Immature natural killer cell (primary cell): ENCODE measurements at regions not wholly inside any gene's neighbourhood (a gene's known extent, or its start where the extent isn't known, plus 50 kb on each side); places are given as distances from the start of the nearest gene placed in this dataset.

Source experiments
- DNase-seq, 3 donors: peaks; one replicate each; pipeline ENCODE4 v3.0.0; 2022; ENCODE audit warnings: mixed read lengths in 1 of 3
- H3K27ac Mint-ChIP-seq, 6 donors: one replicate each; pipeline ENCODE4 v1.8.0; 2020; ENCODE audit warnings: mixed read lengths in 6 of 6, mild to moderate bottlenecking in 5 of 6, inconsistent platforms in 4 of 6, moderate library complexity in 3 of 6
- H3K27me3 Mint-ChIP-seq, 3 donors: one replicate each; pipeline ENCODE4 v1.8.0; 2020 to 2021; ENCODE audit warnings: low read depth in 3 of 3, mild to moderate bottlenecking in 3 of 3, mixed read lengths in 3 of 3, moderate library complexity in 3 of 3, inconsistent platforms in 1 of 3
- H3K36me3 Mint-ChIP-seq, 3 donors: one replicate each; pipeline ENCODE4 v1.8.0; 2020; ENCODE audit warnings: mixed read lengths in 3 of 3, inconsistent platforms in 2 of 3, mild to moderate bottlenecking in 2 of 3
- H3K4me1 Mint-ChIP-seq, 2 donors: one replicate each; pipeline ENCODE4 v1.8.0; 2020; ENCODE audit warnings: inconsistent platforms in 2 of 2, mild to moderate bottlenecking in 2 of 2, mixed read lengths in 2 of 2, moderate library complexity in 1 of 2
- H3K4me3 Mint-ChIP-seq, 5 donors: one replicate each; pipeline ENCODE4 v1.8.0; 2020; ENCODE audit warnings: mild to moderate bottlenecking in 5 of 5, mixed read lengths in 5 of 5, inconsistent platforms in 3 of 5, moderate library complexity in 3 of 5
- H3K9me3 Mint-ChIP-seq, 6 donors: one replicate each; pipeline ENCODE4 v1.8.0; 2020; ENCODE audit warnings: mild to moderate bottlenecking in 6 of 6, mixed read lengths in 6 of 6, inconsistent platforms in 4 of 6, moderate library complexity in 3 of 6

- peaks cover 0 to 6% (median 0%) of the 10 kb centered on the region in 6 donors for H3K9me3 Mint-ChIP-seq
- no peak overlapping the region for H3K27ac Mint-ChIP-seq
- H3K36me3 Mint-ChIP-seq, result no peaks in the 10 kb centered on the region
- H3K4me3 Mint-ChIP-seq, result no peak overlapping the region
- no peaks in the 10 kb centered on the region for H3K4me1 Mint-ChIP-seq
- DNase-seq, result no peak
- no peaks in the 10 kb centered on the region for H3K27me3 Mint-ChIP-seq
These were observed 190.3 kb downstream of the SYK start for GRCh38 chr9:90991953-90992352.

DNA sequence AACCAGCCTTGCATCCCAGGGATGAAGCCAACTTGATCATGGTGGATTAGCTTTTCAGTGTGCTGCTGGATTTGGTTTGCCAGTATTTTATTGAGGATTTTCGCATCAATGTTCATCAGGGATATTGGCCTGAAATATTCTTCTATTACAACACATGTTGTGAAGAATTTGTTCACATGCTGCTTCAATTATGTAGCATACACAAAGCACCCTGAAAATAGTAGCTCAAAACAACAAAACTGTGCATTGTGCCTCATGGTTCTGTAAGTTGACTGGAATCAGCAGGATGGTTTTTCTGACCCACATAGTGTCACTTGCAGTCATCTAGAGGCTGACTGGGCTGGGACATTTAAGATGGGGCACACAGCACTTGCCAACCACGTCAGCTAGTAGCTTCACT lies 193.9 kb downstream of the SYK start:
- no peak overlapping the region for H3K4me3 Mint-ChIP-seq
- no peaks in the 10 kb centered on the region for H3K4me1 Mint-ChIP-seq
- no peak for DNase-seq
- no peaks in the 10 kb centered on the region for H3K36me3 Mint-ChIP-seq
- H3K27me3 Mint-ChIP-seq, result no peaks in the 10 kb centered on the region
- no peak overlapping the region for H3K27ac Mint-ChIP-seq
- H3K9me3 Mint-ChIP-seq, result peaks cover 0 to 6% (median 0%) of the 10 kb centered on the region in 6 donors

GRCh38 chr9:90996154-90997065 lies 194.8 kb downstream of the SYK start:
- H3K9me3 Mint-ChIP-seq, result peaks cover 0 to 5% (median 0%) of the 10 kb centered on the region in 6 donors

DNA sequence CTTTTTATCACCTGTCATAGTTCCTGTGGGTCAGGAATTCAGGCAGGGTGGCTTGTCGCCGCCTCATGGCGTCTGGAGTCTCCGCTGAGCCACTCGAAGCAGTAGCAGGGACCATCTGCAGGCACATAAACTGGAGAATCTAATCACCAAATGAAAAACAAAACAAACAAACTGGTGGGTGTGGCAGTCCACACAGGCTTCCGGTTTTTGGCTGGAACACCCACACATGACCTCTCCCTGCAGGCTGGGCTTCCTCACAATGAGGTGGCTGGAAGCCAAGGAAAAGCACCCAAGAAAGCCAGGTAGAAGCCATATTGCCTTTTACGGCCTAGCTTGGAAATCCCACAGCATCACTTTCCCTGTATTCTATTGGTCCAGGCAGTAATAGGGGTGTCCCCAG lies 197.0 kb downstream of the SYK start:
- H3K4me3 Mint-ChIP-seq, result no peak overlapping the region
- peaks cover 0 to 2% (median 0%) of the 10 kb centered on the region in 3 donors for H3K27me3 Mint-ChIP-seq
- H3K27ac Mint-ChIP-seq, result no peak overlapping the region
- H3K9me3 Mint-ChIP-seq, result no peaks in the 10 kb centered on the region
- no peak for DNase-seq
- no peaks in the 10 kb centered on the region for H3K4me1 Mint-ChIP-seq
- no peaks in the 10 kb centered on the region for H3K36me3 Mint-ChIP-seq

More at GRCh38 chr9:90996154-90997065, 194.8 kb downstream of the SYK start:
- Mint-ChIP-seq H3K27me3 (peaks cover 0 to under 1% (median 0%) of the 10 kb centered on the region in 3 donors), H3K4me3 (no peak overlapping the region), H3K4me1 (no peaks in the 10 kb centered on the region), H3K27ac (no peak overlapping the region), H3K36me3 (no peaks in the 10 kb centered on the region)
- no peak for DNase-seq

GRCh38 chr9:90999425-91000397 lies 198.1 kb downstream of the SYK start:
- Mint-ChIP-seq H3K9me3 (no peaks in the 10 kb centered on the region), H3K4me1 (no peaks in the 10 kb centered on the region)

DNA sequence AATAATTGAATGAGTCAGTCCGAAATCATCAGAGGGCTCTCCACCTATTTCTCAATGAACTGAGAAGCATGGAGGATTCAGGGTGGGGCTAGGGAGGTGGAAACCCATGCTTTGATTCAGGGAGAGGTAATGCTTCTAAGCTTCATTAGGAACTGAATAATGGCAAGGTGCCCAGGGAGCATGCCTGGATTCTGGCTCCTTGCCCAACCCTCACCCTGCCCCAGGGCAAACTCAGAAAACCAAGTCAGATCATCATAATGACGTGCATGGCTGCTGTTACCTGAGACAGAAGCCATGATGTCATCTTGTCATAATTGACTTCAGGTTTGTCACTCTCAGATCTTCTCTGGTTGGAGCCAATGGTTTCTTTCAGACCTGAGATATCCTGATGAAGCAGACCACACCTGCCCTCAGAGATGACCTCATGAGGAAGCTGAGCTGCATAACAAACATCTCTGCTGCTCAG lies 199.6 kb downstream of the SYK start:
- Mint-ChIP-seq H3K9me3 (no peaks in the 10 kb centered on the region), H3K4me1 (no peaks in the 10 kb centered on the region), H3K27me3 (peaks cover 0 to 2% (median 0%) of the 10 kb centered on the region in 3 donors), H3K36me3 (no peaks in the 10 kb centered on the region), H3K4me3 (no peak overlapping the region), H3K27ac (no peak overlapping the region)
- no peak for DNase-seq

More at GRCh38 chr9:90999425-91000397, 198.1 kb downstream of the SYK start:
- H3K27ac Mint-ChIP-seq, result no peak overlapping the region
- DNase-seq, result no peak
- no peaks in the 10 kb centered on the region for H3K36me3 Mint-ChIP-seq
- no peak overlapping the region for H3K4me3 Mint-ChIP-seq
- peaks cover 0 to 2% (median 0%) of the 10 kb centered on the region in 3 donors for H3K27me3 Mint-ChIP-seq

DNA sequence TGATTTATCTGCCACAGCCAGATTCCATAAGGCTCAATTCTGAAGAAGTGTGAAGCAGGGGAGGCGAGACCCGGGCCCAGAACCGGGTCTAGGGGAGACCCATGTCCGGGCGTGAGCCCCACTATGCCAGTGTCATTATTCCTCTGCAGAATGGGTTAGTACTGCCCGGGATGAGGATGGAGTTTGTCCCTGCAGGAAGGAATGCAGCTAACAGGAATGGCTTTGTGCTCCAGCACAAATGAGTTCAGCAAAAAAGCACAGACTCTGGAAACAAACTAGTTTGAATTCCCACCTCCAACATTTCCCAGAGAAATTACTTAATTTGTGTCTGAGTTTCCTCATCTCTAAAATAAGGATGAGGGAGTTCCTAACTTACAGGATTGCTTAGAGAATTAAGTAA lies 202.9 kb downstream of the SYK start:
- Mint-ChIP-seq H3K27ac (no peak overlapping the region), H3K4me1 (no peaks in the 10 kb centered on the region)

GRCh38 chr9:91004992-91005391 lies 203.4 kb downstream of the SYK start:
- H3K27ac Mint-ChIP-seq, result no peak overlapping the region
- peaks cover 0 to 2% (median 0%) of the 10 kb centered on the region in 3 donors for H3K27me3 Mint-ChIP-seq
- DNase-seq, result no peak
- H3K4me3 Mint-ChIP-seq, result no peak overlapping the region
- no peaks in the 10 kb centered on the region for H3K36me3 Mint-ChIP-seq
- H3K4me1 Mint-ChIP-seq, result no peaks in the 10 kb centered on the region
- H3K9me3 Mint-ChIP-seq, result no peaks in the 10 kb centered on the region

More for the DNA sequence above, 202.9 kb downstream of the SYK start:
- Mint-ChIP-seq H3K36me3 (no peaks in the 10 kb centered on the region), H3K9me3 (no peaks in the 10 kb centered on the region), H3K27me3 (peaks cover 0 to 2% (median 0%) of the 10 kb centered on the region in 3 donors), H3K4me3 (no peak overlapping the region)
- DNase-seq, result no peak

- H3K27me3 Mint-ChIP-seq, result peaks cover 0 to 2% (median 0%) of the 10 kb centered on the region in 3 donors
- H3K4me1 Mint-ChIP-seq, result no peaks in the 10 kb centered on the region
- H3K27ac Mint-ChIP-seq, result no peak overlapping the region
- H3K36me3 Mint-ChIP-seq, result no peaks in the 10 kb centered on the region
- DNase-seq, result no peak
- no peaks in the 10 kb centered on the region for H3K9me3 Mint-ChIP-seq
- no peak overlapping the region for H3K4me3 Mint-ChIP-seq
These were observed 204.4 kb downstream of the SYK start for GRCh38 chr9:91006046-91006445.

- H3K27me3 Mint-ChIP-seq, result peaks cover 0 to 2% (median 0%) of the 10 kb centered on the region in 3 donors
- no peak overlapping the region for H3K4me3 Mint-ChIP-seq
- H3K9me3 Mint-ChIP-seq, result peaks cover 0 to 8% (median under 1%) of the 10 kb centered on the region in 6 donors
- peaks cover 0 to 3% (median 3%) of the 10 kb centered on the region in 3 donors for H3K36me3 Mint-ChIP-seq
- H3K4me1 Mint-ChIP-seq, result no peaks in the 10 kb centered on the region
- DNase-seq, result no peak
- no peak overlapping the region for H3K27ac Mint-ChIP-seq
These were observed 206.9 kb downstream of the SYK start for GRCh38 chr9:91008568-91008967.

DNA sequence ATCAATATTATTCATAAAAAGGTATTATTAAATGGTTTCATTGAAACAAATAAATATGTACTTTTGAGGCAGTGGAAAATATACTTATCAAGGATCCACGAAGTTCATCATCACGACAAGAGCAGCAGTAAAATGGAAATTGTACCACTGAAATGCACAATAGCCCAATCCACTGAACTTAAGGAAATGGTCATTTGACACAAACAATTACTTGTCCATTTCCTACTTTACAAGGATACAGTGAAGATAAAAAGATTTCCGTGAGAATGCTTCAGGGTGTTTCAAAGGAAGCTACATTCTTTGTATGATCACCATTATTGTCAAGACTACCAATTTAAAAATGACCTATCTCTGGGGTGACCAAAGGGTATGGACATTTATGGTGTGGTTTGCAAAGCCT lies 210.3 kb downstream of the SYK start:
- peaks cover 0 to 5% (median 2%) of the 10 kb centered on the region in 3 donors for H3K27me3 Mint-ChIP-seq
- H3K27ac Mint-ChIP-seq, result no peak overlapping the region
- no peak overlapping the region for H3K4me3 Mint-ChIP-seq
- no peaks in the 10 kb centered on the region for H3K4me1 Mint-ChIP-seq
- no peak for DNase-seq
- H3K9me3 Mint-ChIP-seq, result peaks cover 0 to 8% (median 2%) of the 10 kb centered on the region in 6 donors
- H3K36me3 Mint-ChIP-seq, result peaks cover 0 to 3% (median 3%) of the 10 kb centered on the region in 3 donors

GRCh38 chr9:91012933-91013841 lies 211.6 kb downstream of the SYK start:
- H3K9me3 Mint-ChIP-seq, result peaks cover 0 to 8% (median 3%) of the 10 kb centered on the region in 6 donors
- no peaks in the 10 kb centered on the region for H3K4me1 Mint-ChIP-seq
- no peak for DNase-seq
- H3K27me3 Mint-ChIP-seq, result peaks cover 0 to 5% (median 3%) of the 10 kb centered on the region in 3 donors
- H3K36me3 Mint-ChIP-seq, result peaks cover 2 to 8% (median 4%) of the 10 kb centered on the region in 3 donors
- no peak overlapping the region for H3K27ac Mint-ChIP-seq
- no peak overlapping the region for H3K4me3 Mint-ChIP-seq

- H3K4me1 Mint-ChIP-seq, result no peaks in the 10 kb centered on the region
- DNase-seq, result no peak
- no peak overlapping the region for H3K27ac Mint-ChIP-seq
- H3K36me3 Mint-ChIP-seq, result peaks cover 4 to 11% (median 6%) of the 10 kb centered on the region in 3 donors
- H3K4me3 Mint-ChIP-seq, result no peak overlapping the region
- H3K9me3 Mint-ChIP-seq, result peaks cover 0 to 13% (median 5%) of the 10 kb centered on the region in 6 donors
- peaks cover 0 to 13% (median 11%) of the 10 kb centered on the region in 3 donors for H3K27me3 Mint-ChIP-seq
These were observed 215.6 kb downstream of the SYK start for GRCh38 chr9:91017245-91017644.
